Ishikawa (cell line): ENCODE measurements at regions not wholly inside any gene's neighbourhood (a gene's known extent, or its start where the extent isn't known, plus 50 kb on each side); places are given as distances from the start of the nearest gene placed in this dataset.

Experiments
- CEBPB ChIP-seq: IDR thresholded peaks from 2 replicates; pipeline ENCODE4 v1.6.1; 2012
- CREB1 ChIP-seq: IDR thresholded peaks from 2 replicates; pipeline ENCODE4 v1.6.1; 2012; ENCODE audit warnings: low read depth
- EGR1 ChIP-seq: IDR thresholded peaks from 2 replicates; pipeline ENCODE4 v1.6.1; 2012
- EP300 ChIP-seq: IDR thresholded peaks from 2 replicates; pipeline ENCODE4 v1.6.1; 2012; ENCODE audit warnings: borderline replicate concordance
- FOXM1 ChIP-seq: IDR thresholded peaks from 2 replicates; pipeline ENCODE4 v1.6.1; 2012; ENCODE audit warnings: low read depth, borderline replicate concordance
- NFIC ChIP-seq: IDR thresholded peaks from 2 replicates; pipeline ENCODE4 v1.6.1; 2012
- RAD21 ChIP-seq: IDR thresholded peaks from 2 replicates; pipeline ENCODE4 v1.6.1; 2012; ENCODE audit warnings: low read depth
- TAF1 ChIP-seq: IDR thresholded peaks from 2 replicates; pipeline ENCODE4 v1.6.1; 2012; ENCODE audit warnings: low read depth, mild to moderate bottlenecking
- TCF12 ChIP-seq: IDR thresholded peaks from 2 replicates; pipeline ENCODE4 v1.6.1; 2012; ENCODE audit warnings: low read depth
- TEAD4 ChIP-seq: IDR thresholded peaks from 2 replicates; pipeline ENCODE4 v1.6.1; 2012
- YY1 ChIP-seq: IDR thresholded peaks from 2 replicates; pipeline ENCODE4 v1.6.1; 2012; ENCODE audit warnings: low read depth
- ZBTB7A ChIP-seq: IDR thresholded peaks from 2 replicates; pipeline ENCODE4 v1.6.1; 2012; ENCODE audit warnings: low read depth
- TF ChIP-seq, protein P1 (sequence below): IDR thresholded peaks from 2 replicates; pipeline ENCODE4 v1.6.1; 2012; ENCODE audit warnings: low read depth, mild to moderate bottlenecking
- TF ChIP-seq, protein P2 (sequence below): IDR thresholded peaks from 2 replicates; pipeline ENCODE4 v1.6.1; 2012
- TF ChIP-seq, protein P3 (sequence below): IDR thresholded peaks from 2 replicates; pipeline ENCODE4 v1.6.1; 2012

- TF ChIP-seq, protein P1, sequence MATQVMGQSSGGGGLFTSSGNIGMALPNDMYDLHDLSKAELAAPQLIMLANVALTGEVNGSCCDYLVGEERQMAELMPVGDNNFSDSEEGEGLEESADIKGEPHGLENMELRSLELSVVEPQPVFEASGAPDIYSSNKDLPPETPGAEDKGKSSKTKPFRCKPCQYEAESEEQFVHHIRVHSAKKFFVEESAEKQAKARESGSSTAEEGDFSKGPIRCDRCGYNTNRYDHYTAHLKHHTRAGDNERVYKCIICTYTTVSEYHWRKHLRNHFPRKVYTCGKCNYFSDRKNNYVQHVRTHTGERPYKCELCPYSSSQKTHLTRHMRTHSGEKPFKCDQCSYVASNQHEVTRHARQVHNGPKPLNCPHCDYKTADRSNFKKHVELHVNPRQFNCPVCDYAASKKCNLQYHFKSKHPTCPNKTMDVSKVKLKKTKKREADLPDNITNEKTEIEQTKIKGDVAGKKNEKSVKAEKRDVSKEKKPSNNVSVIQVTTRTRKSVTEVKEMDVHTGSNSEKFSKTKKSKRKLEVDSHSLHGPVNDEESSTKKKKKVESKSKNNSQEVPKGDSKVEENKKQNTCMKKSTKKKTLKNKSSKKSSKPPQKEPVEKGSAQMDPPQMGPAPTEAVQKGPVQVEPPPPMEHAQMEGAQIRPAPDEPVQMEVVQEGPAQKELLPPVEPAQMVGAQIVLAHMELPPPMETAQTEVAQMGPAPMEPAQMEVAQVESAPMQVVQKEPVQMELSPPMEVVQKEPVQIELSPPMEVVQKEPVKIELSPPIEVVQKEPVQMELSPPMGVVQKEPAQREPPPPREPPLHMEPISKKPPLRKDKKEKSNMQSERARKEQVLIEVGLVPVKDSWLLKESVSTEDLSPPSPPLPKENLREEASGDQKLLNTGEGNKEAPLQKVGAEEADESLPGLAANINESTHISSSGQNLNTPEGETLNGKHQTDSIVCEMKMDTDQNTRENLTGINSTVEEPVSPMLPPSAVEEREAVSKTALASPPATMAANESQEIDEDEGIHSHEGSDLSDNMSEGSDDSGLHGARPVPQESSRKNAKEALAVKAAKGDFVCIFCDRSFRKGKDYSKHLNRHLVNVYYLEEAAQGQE = no peak
- no peak for TF ChIP-seq EP300
- TF ChIP-seq RAD21 = no peak
- TF ChIP-seq ZBTB7A = no peak
- TF ChIP-seq YY1 = no peak
- no peak for TF ChIP-seq TEAD4
- no peak for TF ChIP-seq TAF1
- TF ChIP-seq NFIC = no peak
- TF ChIP-seq, protein P2, sequence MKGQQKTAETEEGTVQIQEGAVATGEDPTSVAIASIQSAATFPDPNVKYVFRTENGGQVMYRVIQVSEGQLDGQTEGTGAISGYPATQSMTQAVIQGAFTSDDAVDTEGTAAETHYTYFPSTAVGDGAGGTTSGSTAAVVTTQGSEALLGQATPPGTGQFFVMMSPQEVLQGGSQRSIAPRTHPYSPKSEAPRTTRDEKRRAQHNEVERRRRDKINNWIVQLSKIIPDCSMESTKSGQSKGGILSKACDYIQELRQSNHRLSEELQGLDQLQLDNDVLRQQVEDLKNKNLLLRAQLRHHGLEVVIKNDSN = no peak
- TF ChIP-seq CEBPB = no peak
- no peak for TF ChIP-seq FOXM1
- TF ChIP-seq, protein P3, sequence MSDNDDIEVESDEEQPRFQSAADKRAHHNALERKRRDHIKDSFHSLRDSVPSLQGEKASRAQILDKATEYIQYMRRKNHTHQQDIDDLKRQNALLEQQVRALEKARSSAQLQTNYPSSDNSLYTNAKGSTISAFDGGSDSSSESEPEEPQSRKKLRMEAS = no peak
- no peak for TF ChIP-seq CREB1
- TF ChIP-seq TCF12 = no peak
- no peak for TF ChIP-seq EGR1
Observed at GRCh38 chr10:31090894-31091607, 59.4 kb upstream of the ZNF438 start.

- TF ChIP-seq RAD21 = no peak
- TF ChIP-seq, protein P3 = no peak
Observed at GRCh38 chr10:31095677-31096560, 64.3 kb upstream of the ZNF438 start.

GRCh38 chr10:31098046-31098445 is 66.4 kb upstream of the ZNF438 start:
- TF ChIP-seq TCF12 (no peak), NFIC (no peak), YY1 (no peak), TEAD4 (no peak), EP300 (no peak), EGR1 (no peak)
- TF ChIP-seq, protein P1 = no peak
- TF ChIP-seq, protein P2 = no peak

- TF ChIP-seq FOXM1 = no peak
- TF ChIP-seq TEAD4 = no peak
- TF ChIP-seq, protein P2 = no peak
- TF ChIP-seq EP300 = no peak
- TF ChIP-seq, protein P1 = no peak
- TF ChIP-seq ZBTB7A = no peak
- TF ChIP-seq, protein P3 = no peak
- TF ChIP-seq CREB1 = no peak
- no peak for TF ChIP-seq YY1
- no peak for TF ChIP-seq EGR1
- TF ChIP-seq RAD21 = no peak
- no peak for TF ChIP-seq CEBPB
- TF ChIP-seq NFIC = no peak
- TF ChIP-seq TAF1 = no peak
- TF ChIP-seq TCF12 = no peak
Observed at GRCh38 chr10:31099094-31099493, 67.4 kb upstream of the ZNF438 start.
